Mucosa of descending colon (tissue), 3 donors: ENCODE measurements at regions not wholly inside any gene's neighbourhood (a gene's known extent, or its start where the extent isn't known, plus 50 kb on each side); places are given as distances from the start of the nearest gene placed in this dataset.

Source experiments
- ATAC-seq: fragments of 200-7000 bp; cut with Tn5 transposase; one replicate; pipeline ENCODE4 v1.9.1; 2020; ENCODE audit warnings: mild to moderate bottlenecking, moderate library complexity
- DNase-seq, 3 donors: peaks; one replicate each; pipeline ENCODE4 v3.0.0-alpha.2; 2020
- H3K36me3 ChIP-seq: fragments of 200-600 bp; one replicate; pipeline ENCODE4 v1.8.0; 2021; ENCODE audit warnings: low read depth, mild to moderate bottlenecking
- H3K4me1 ChIP-seq: fragments of 200-600 bp; one replicate; pipeline ENCODE4 v1.8.0; 2021; ENCODE audit warnings: low read depth, mild to moderate bottlenecking
- H3K4me3 ChIP-seq: fragments of 200-600 bp; one replicate; pipeline ENCODE4 v1.8.0; 2021; ENCODE audit warnings: mild to moderate bottlenecking
- H3K9me3 ChIP-seq: fragments of 200-600 bp; one replicate; pipeline ENCODE4 v1.8.0; 2021; ENCODE audit warnings: mild to moderate bottlenecking
- CTCF ChIP-seq: fragments of 200-600 bp; IDR thresholded peaks from one replicate; pipeline ENCODE4 v1.8.0; 2022; ENCODE audit warnings: antibody characterized with exemption, mild to moderate bottlenecking
- intact Hi-C, 2 donors: fragments of 100-400 bp; cut with DNase I in 1 of 2; cut with micrococcal nuclease in 1 of 2; formaldehyde crosslinking; loops; one replicate each; pipeline versions ENCODE4 v1.11.0 to v1.11.1; 2022; cut with DNase I, micrococcal nuclease
- donor health status: DM: no; HTN: no; CAD: no; lungs with moderate emphysema.
- donor health status: DM: no; HTN: no; CAD: no.
- donor health status: DM: no; HTN: yes; CAD: no.

- no peak for TF ChIP-seq CTCF
- H3K9me3 ChIP-seq = no peaks in the 10 kb centered on the region
- DNase-seq = no peak
- peaks cover 15% of the 10 kb centered on the region for H3K4me1 ChIP-seq
- no peak for ATAC-seq
- H3K4me3 ChIP-seq = no peak overlapping the region
- no peaks in the 10 kb centered on the region for H3K36me3 ChIP-seq
- intact Hi-C loops = no loop called here
Measured at GRCh38 chr1:59013928-59014279, 230.1 kb upstream of the JUN start.

GRCh38 chr1:59014827-59015226, 231.0 kb upstream of the JUN start:
- H3K36me3 ChIP-seq = no peaks in the 10 kb centered on the region
- DNase-seq (no peak), ATAC-seq (no peak)
- no peak for TF ChIP-seq CTCF
- no peaks in the 10 kb centered on the region for H3K9me3 ChIP-seq
- peaks cover 21% of the 10 kb centered on the region for H3K4me1 ChIP-seq
- intact Hi-C loops = no loop called here
- H3K4me3 ChIP-seq = no peak overlapping the region

GRCh38 chr1:59015708-59016107, 231.9 kb upstream of the JUN start:
- TF ChIP-seq CTCF = no peak
- ATAC-seq (no peak), DNase-seq (no peak)
- Histone ChIP-seq H3K36me3 (no peaks in the 10 kb centered on the region), H3K4me1 (peaks cover 23% of the 10 kb centered on the region), H3K9me3 (no peaks in the 10 kb centered on the region), H3K4me3 (no peak overlapping the region)
- intact Hi-C loops = no loop called here

- DNase-seq (no peak), ATAC-seq (no peak)
- Histone ChIP-seq H3K4me1 (peaks cover 23% of the 10 kb centered on the region), H3K36me3 (no peaks in the 10 kb centered on the region), H3K9me3 (no peaks in the 10 kb centered on the region), H3K4me3 (no peak overlapping the region)
- intact Hi-C loops = no loop called here
- no peak for TF ChIP-seq CTCF
Measured at GRCh38 chr1:59016390-59016789, 232.5 kb upstream of the JUN start.

GRCh38 chr1:59017501-59018231, 233.8 kb upstream of the JUN start:
- DNase-seq (no peak), ATAC-seq (no peak)
- no peaks in the 10 kb centered on the region for H3K36me3 ChIP-seq
- intact Hi-C loops = no loop called here
- H3K9me3 ChIP-seq = no peaks in the 10 kb centered on the region
- H3K4me1 ChIP-seq = peaks cover 22% of the 10 kb centered on the region
- TF ChIP-seq CTCF = no peak
- H3K4me3 ChIP-seq = no peak overlapping the region

GRCh38 chr1:59018446-59018845, 234.6 kb upstream of the JUN start:
- DNase-seq (no peak), ATAC-seq (no peak)
- no peaks in the 10 kb centered on the region for H3K36me3 ChIP-seq
- no peak for TF ChIP-seq CTCF
- H3K9me3 ChIP-seq = no peaks in the 10 kb centered on the region
- intact Hi-C loops = no loop called here
- peaks cover 17% of the 10 kb centered on the region for H3K4me1 ChIP-seq
- H3K4me3 ChIP-seq = no peak overlapping the region
